Activated CD8-positive, alpha-beta T cell treated with anti-CD3 and anti-CD28 coated beads for 36 hours (primary cell): ENCODE measurements at regions not wholly inside any gene's neighbourhood (a gene's known extent, or its start where the extent isn't known, plus 50 kb on each side); places are given as distances from the start of the nearest gene placed in this dataset.
"Not testable (repeated sequence)": the region's sequence is repeated elsewhere in the genome, so short reads cannot be mapped to it uniquely, and the experiment has no call there.

Source experiments
- ATAC-seq: fragments of 200-7000 bp; cut with Tn5 transposase; one replicate; pipeline ENCODE4 v1.10.0; 2021; ENCODE audit warnings: mild to moderate bottlenecking, moderate library complexity
- CTCF ChIA-PET: fragments of 350-600 bp; sonication (Branson Sonifier 250); formaldehyde crosslinking; loops from one replicate; lab custom pipeline; 2021; ENCODE audit warnings: antibody characterized with exemption; lab: Charles Lee
- POLR2A ChIA-PET: fragments of 350-600 bp; sonication (Branson Sonifier 250); formaldehyde crosslinking; loops from one replicate; lab custom pipeline; 2021; ENCODE audit warnings: antibody characterized with exemption; lab: Charles Lee
- DNase-seq: peaks from one replicate; pipeline ENCODE4 v3.0.0-alpha.2; 2020
- H3K27ac Mint-ChIP-seq: one replicate; pipeline ENCODE4 v1.8.0; 2021; ENCODE audit warnings: mild to moderate bottlenecking, mixed read lengths
- H3K27me3 Mint-ChIP-seq: one replicate; pipeline ENCODE4 v1.8.0; 2021; ENCODE audit warnings: mixed read lengths
- H3K36me3 Mint-ChIP-seq: one replicate; pipeline ENCODE4 v1.8.0; 2021; ENCODE audit warnings: low read depth, mixed read lengths
- H3K4me1 Mint-ChIP-seq: one replicate; pipeline ENCODE4 v1.8.0; 2021; ENCODE audit warnings: low read depth, mixed read lengths
- H3K4me3 Mint-ChIP-seq: one replicate; pipeline ENCODE4 v1.8.0; 2021; ENCODE audit warnings: mild to moderate bottlenecking, moderate library complexity, mixed read lengths
- H3K9me3 Mint-ChIP-seq: one replicate; pipeline ENCODE4 v1.8.0; 2021; ENCODE audit warnings: mixed read lengths
- intact Hi-C: fragments of 100-400 bp; cut with micrococcal nuclease; formaldehyde crosslinking; loops from one replicate; pipeline ENCODE4 v1.10.0; 2022
- TF ChIP-seq, protein P1 (sequence below): fragments of 200-600 bp; IDR thresholded peaks from one replicate; pipeline ENCODE4 v1.8.0; 2022; ENCODE audit warnings: antibody characterized with exemption, mild to moderate bottlenecking

DNA sequence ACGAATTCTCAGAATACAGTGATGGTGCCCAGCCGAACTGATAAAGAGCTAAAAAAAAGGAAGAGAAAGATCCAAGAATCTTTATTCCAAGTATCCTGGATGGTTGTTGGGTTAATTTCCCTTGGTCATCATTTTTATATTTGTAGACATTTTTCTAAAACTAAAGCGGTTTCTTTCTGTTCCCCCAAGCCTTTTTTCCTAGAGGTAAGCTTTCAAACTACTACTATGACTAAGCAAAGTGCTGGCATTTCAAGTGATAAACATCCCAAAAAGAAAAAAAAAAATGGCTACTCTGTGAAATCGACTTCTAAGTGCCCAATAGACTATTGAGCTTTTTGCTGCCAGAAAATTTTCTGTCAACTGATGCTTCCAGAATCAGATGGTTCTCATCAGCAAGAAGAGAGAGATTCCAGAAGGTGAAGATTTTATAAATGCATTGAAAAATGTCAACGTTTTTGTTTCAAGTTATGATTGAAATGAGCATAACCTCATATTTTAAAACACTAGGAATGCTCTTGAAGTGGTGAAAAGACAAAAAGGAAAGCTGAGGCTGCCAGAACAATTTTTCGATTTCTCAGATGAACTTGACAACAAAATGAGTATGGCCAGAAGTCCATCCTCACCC lies 96.1 kb upstream of the ZC3H11B start:
- ChIA-PET POLR2A (no interaction called here), CTCF (interaction anchor here (0.8 kb wide), 1 partner anchor 292 kb away, joined by 3 read pairs; no protein-coding TSS in a partner anchor)
- Mint-ChIP-seq H3K36me3 (no peaks in the 10 kb centered on the region), H3K4me3 (no peak overlapping the region), H3K27me3 (no peaks in the 10 kb centered on the region), H3K9me3 (no peaks in the 10 kb centered on the region), H3K4me1 (no peaks in the 10 kb centered on the region), H3K27ac (no peak overlapping the region)
- ATAC-seq (no peak), DNase-seq (no peak)
- TF ChIP-seq, protein P1, sequence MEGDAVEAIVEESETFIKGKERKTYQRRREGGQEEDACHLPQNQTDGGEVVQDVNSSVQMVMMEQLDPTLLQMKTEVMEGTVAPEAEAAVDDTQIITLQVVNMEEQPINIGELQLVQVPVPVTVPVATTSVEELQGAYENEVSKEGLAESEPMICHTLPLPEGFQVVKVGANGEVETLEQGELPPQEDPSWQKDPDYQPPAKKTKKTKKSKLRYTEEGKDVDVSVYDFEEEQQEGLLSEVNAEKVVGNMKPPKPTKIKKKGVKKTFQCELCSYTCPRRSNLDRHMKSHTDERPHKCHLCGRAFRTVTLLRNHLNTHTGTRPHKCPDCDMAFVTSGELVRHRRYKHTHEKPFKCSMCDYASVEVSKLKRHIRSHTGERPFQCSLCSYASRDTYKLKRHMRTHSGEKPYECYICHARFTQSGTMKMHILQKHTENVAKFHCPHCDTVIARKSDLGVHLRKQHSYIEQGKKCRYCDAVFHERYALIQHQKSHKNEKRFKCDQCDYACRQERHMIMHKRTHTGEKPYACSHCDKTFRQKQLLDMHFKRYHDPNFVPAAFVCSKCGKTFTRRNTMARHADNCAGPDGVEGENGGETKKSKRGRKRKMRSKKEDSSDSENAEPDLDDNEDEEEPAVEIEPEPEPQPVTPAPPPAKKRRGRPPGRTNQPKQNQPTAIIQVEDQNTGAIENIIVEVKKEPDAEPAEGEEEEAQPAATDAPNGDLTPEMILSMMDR, result no peak
- intact Hi-C loops, result no loop called here

DNA sequence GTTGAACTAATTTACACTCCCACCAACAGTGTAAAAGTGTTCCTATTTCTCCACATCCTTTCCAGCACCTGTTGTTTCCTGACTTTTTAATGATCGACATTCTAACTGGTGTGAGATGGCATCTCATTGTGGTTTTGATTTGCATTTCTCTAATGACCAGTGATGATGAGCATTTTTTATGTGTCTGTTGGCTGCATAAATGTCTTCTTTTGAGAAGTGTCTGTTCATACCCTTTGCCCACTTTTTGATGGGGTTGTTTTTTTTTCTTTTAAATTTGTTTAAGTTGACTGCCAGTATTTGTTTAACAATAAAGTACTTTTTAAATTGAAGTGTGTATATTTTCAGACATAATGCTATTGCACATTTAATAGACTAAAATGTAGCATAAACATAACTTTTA lies 95.0 kb upstream of the ZC3H11B start:
- H3K4me1 Mint-ChIP-seq, CTCF ChIA-PET, DNase-seq, H3K4me3 Mint-ChIP-seq, H3K36me3 Mint-ChIP-seq, ATAC-seq, H3K27me3 Mint-ChIP-seq, intact Hi-C loops, POLR2A ChIA-PET, H3K27ac Mint-ChIP-seq, H3K9me3 Mint-ChIP-seq: not testable (repeated sequence)

DNA sequence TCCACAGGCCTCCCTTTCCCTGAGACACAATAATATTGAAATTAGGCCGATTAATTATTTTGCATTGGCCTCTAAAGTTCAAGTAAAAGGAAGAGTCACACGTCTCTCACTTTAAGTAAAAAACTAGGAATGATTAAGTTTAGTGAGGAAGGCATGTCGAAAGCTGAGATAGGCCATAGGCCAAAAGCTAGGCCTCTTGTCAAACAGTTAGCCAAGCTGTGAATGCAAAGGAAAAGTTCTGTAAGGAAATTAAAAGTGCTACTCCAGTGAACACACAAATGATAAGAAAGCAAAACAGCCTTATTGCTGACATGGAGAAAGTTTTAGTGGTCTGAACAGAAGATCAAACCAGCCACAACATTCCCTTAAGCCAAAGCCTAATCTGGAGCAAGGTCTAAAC lies 91.4 kb upstream of the ZC3H11B start:
- POLR2A ChIA-PET, intact Hi-C loops, H3K9me3 Mint-ChIP-seq: not testable (repeated sequence)

DNA sequence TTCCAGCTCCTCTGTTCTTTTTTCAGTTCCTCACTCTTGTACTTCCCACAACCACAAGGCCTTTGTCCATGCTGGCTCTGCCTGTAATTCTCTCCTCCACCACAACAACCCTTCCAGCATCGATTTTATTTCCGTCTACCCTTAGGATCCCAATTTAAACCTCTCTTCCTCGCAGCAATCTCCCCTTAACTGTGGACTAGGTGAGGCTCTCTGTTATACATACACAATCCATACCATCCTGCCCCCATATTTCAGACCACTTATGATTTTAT lies 90.4 kb upstream of the ZC3H11B start:
- Mint-ChIP-seq H3K9me3 (no peaks in the 10 kb centered on the region), H3K4me1 (no peaks in the 10 kb centered on the region), H3K36me3 (no peaks in the 10 kb centered on the region), H3K27me3 (no peaks in the 10 kb centered on the region), H3K4me3 (no peak overlapping the region), H3K27ac (no peak overlapping the region)
- ChIA-PET POLR2A (no interaction called here), CTCF (no interaction called here)
- intact Hi-C loops, result no loop called here
- ATAC-seq (no peak), DNase-seq (no peak)
- TF ChIP-seq, protein P1, result no peak

More for the DNA sequence above, 91.4 kb upstream of the ZC3H11B start:
- H3K36me3 Mint-ChIP-seq, DNase-seq, CTCF ChIA-PET, H3K4me3 Mint-ChIP-seq, H3K4me1 Mint-ChIP-seq, H3K27ac Mint-ChIP-seq, ATAC-seq, H3K27me3 Mint-ChIP-seq: not testable (repeated sequence)

DNA sequence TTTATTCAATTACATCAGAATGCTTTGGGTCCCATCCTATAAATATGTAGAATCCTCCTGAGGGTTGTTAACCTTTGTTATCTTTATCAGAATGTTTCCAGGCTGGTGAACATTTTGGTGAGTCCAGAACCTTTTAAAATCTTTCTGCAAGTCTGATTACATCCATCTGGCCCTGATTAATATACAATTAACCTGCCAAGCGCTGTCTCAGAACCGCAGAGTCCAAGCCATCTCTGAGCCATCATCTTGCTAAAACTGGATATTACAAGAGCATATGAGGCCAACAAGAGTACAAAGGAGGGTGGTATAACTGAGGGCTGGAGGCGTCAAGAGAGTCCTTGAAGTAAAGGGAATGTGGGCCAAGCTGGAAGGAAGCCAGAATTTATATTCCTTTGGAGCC lies 88.6 kb upstream of the ZC3H11B start:
- Mint-ChIP-seq H3K27ac (no peak overlapping the region), H3K9me3 (no peaks in the 10 kb centered on the region), H3K4me1 (no peaks in the 10 kb centered on the region), H3K36me3 (no peaks in the 10 kb centered on the region), H3K4me3 (no peak overlapping the region), H3K27me3 (no peaks in the 10 kb centered on the region)
- POLR2A ChIA-PET, result no interaction called here
- intact Hi-C loops, result no loop called here
- ATAC-seq (no peak), DNase-seq (no peak)
- TF ChIP-seq, protein P1, result no peak
- CTCF ChIA-PET, result no interaction called here

DNA sequence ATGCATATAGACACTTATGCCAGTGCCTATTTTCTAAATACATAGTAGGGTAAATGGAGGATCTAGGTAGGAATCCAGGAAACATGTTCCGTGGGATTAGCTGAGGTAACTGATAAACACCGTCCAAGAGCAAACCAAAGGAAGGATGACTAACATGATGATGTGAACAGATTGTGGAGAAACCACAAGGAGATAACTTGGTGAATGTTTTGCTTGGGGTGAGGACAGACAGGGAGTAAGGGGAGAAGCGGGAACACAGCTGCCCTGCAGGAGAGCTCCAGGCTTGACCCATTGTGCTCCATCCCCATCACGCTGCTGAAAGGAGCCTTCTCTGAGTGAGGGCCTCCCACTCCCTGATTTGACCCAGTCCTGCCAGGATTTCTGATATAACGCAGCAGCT lies 87.0 kb upstream of the ZC3H11B start:
- no peak for DNase-seq
- intact Hi-C loops, result no loop called here
- Mint-ChIP-seq H3K36me3 (no peaks in the 10 kb centered on the region), H3K27ac (no peak overlapping the region), H3K4me1 (no peaks in the 10 kb centered on the region), H3K9me3 (no peaks in the 10 kb centered on the region), H3K27me3 (no peaks in the 10 kb centered on the region), H3K4me3 (no peak overlapping the region)
- ATAC-seq, result no peak
- POLR2A ChIA-PET, result no interaction called here
- CTCF ChIA-PET, result no interaction called here
- TF ChIP-seq, protein P1, result no peak
